Gastroesophageal sphincter (tissue), 3 donors: ENCODE measurements at regions not wholly inside any gene's neighbourhood (a gene's known extent, or its start where the extent isn't known, plus 50 kb on each side); places are given as distances from the start of the nearest gene placed in this dataset.

Source experiments
- POLR2A ChIP-seq, 2 donors: fragments of 450-650 bp; IDR thresholded peaks; one replicate each; pipeline ENCODE4 v1.6.1; 2017; ENCODE audit warnings: antibody characterized with exemption in 2 of 2, mild to moderate bottlenecking in 2 of 2, moderate library complexity in 1 of 2
- POLR2AphosphoS5 ChIP-seq: sonication (generic); formaldehyde crosslinking; IDR thresholded peaks from one replicate; pipeline ENCODE4 v1.6.1; 2017; ENCODE audit warnings: antibody characterized with exemption
- TF ChIP-seq, protein P1 (sequence below), 4 experiments: fragments of 200-600 bp in 2 of 4; fragments of 450-650 bp in 2 of 4; sonication (generic) in 1 of 4; IDR thresholded peaks; one replicate each; pipeline ENCODE4 v1.5.1; 2017 to 2019; ENCODE audit warnings: antibody characterized with exemption in 4 of 4, mild to moderate bottlenecking in 2 of 4, moderate library complexity in 2 of 4

DNA sequence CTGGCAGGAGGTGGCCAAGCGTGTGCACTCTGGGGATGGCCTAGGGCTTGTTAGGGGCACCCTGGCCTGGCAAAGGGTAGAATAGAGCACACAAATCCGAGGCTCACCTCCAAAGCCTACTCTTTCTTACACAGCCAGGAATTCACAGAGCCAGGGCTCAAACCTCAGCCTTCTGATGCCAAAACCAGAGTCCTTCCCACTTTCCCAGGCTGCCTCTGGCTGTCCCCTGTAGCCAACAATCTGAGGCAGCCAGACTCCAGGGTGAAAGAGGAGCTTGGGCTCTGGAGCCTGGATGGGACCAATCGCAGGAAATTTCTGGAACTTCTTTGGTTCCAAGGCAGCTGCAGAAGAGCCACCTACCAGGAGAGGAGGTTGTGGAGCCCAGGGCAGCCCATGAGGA lies 127.9 kb downstream of the COPRS start:
- TF ChIP-seq, protein P1, sequence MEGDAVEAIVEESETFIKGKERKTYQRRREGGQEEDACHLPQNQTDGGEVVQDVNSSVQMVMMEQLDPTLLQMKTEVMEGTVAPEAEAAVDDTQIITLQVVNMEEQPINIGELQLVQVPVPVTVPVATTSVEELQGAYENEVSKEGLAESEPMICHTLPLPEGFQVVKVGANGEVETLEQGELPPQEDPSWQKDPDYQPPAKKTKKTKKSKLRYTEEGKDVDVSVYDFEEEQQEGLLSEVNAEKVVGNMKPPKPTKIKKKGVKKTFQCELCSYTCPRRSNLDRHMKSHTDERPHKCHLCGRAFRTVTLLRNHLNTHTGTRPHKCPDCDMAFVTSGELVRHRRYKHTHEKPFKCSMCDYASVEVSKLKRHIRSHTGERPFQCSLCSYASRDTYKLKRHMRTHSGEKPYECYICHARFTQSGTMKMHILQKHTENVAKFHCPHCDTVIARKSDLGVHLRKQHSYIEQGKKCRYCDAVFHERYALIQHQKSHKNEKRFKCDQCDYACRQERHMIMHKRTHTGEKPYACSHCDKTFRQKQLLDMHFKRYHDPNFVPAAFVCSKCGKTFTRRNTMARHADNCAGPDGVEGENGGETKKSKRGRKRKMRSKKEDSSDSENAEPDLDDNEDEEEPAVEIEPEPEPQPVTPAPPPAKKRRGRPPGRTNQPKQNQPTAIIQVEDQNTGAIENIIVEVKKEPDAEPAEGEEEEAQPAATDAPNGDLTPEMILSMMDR (IDR thresholded peaks at IDR 0.05): no peak
- TF ChIP-seq POLR2A (IDR thresholded peaks at IDR 0.05) (no peak), POLR2AphosphoS5 (no peak)
